HG03521 (cell line): ENCODE measurements at regions not wholly inside any gene's neighbourhood (a gene's known extent, or its start where the extent isn't known, plus 50 kb on each side); places are given as distances from the start of the nearest gene placed in this dataset.

Experiments used
- ATAC-seq: cut with Tn5 transposase; IDR thresholded peaks from one replicate; pipeline ENCODE4 v1.9.1; 2021; ENCODE audit warnings: mild to moderate bottlenecking, moderate library complexity; ENCODE audit not compliant: unreplicated experiment

DNA sequence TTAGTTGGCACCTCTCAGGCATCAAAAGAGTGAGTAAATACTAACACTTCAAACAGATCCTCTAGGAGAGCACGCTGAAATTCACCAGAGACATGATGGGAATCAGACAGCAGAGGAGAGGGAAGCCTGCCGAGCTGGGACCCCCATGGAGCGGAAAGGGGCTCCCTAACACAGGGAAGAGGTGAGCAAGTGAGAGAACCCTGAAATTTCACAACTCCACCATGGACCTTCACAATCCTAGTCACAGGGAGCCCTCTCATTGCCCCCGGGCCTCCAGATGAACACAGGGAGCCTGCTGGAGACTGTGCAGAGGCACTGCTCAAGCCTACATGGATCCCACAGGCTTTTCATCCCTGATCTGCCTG is 59.2 kb upstream of the ANTXRL start:
- no peak for ATAC-seq

DNA sequence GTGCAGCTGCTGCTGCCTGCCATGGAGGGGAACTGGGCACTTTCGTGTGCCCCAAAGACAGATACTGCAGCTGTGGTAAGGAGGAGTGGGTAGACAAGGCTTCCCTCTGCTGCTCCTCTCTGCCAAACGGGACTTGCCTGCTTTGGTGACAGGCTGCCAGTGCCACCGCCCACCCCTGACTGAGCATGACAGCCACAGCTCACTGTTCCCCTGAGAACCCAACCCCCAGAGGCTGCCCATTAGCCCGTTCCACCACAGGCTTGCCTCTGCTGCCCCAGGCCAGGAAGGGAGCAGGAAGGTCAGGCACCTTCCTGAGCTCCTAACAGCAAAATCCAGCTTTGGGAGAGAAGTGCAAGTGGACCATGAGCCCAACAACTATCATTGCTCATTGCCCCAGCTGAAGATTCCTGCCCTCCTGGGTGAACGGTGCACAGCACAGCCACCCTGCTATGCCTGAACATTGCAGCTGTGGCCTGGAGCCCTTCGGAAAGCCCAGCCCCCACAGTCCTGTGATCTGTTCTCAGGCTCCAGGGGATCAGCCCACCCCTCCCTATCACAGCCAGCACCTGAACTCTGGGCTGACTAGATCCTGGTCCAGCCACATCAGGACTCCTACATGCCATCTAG is 58.7 kb upstream of the ANTXRL start:
- ATAC-seq: no peak

DNA sequence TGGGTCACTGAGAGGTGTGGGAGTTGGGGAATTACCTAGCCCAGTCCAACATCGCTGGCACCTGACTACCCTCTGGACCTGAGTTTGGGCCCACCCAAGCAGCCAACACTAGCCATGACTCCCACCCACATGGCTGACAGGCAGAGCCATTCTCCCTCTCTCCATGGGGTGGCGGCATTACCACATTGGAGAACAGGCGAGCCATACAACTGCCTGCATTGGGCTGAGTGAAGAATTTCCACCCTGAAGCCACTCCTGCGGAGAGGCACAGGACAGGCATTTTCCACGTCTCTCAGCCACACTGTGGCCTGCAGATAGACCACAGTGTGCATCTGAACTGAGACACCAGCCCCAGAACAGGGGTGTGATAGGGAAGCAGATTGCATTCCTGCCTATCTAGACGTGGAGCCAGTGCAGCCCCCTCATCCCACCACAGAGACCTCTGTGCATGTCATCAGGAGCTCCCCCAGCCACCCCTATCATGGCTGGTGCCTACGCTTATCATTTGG is 58.2 kb upstream of the ANTXRL start:
- peak; percentile 67 for ATAC-seq

DNA sequence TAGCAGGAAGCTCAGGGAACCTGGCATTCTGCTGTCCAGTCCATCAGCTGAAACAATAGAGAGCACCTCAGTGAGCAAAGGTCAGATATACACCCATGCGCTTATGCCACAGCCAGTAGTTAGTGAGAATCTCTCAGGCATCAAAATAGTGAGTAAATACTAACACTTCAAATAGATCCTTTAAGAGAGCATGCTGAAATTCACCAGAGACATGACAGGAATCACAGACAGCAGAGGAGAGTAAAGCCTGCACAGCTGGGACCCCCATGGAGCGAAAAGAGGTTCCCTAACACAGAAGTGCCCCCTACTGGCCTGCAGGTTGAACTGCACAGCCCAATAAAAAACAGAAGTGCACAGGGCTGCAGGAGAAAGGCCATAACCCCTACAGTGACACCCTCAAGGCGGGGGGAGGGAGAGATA is 57.6 kb upstream of the ANTXRL start:
- ATAC-seq: no peak

DNA sequence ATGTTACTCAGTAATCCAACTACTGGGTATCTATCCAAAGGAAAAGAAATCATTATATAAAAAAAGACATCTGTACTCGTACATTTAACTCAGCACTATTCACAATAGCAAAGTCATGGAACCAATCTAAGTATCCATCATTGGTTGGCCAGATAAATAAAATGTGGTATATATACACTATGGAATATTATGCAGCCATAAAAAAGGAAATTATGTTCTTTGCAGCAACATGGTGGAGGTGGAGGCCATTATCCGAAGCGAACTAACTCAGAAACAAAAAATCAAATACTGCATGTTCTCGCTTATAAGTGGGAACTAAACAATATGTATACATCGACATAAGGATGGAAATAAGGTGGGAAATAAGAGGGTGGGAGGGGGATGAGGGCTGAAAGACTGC is 56.2 kb upstream of the ANTXRL start:
- ATAC-seq: no peak

DNA sequence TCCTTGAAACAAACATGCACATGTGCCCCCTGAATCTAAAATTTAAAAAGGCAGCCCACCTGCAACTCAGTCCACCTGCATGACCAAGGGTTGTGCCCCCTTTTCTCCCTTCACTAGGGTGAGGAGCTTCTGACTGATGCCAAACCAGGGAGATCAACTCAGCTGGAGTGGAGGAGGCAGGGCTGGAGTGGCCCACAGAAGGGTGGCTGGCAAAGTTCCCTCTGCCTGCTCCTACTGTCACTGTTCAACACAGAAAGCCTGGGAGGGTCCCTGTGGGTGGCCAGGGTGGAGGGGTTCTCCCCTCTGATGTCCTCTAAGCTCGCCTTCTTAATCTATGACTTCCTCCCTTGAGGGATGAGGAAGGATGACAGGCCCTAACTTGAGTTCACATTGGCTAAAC is 55.7 kb upstream of the ANTXRL start:
- no peak for ATAC-seq

DNA sequence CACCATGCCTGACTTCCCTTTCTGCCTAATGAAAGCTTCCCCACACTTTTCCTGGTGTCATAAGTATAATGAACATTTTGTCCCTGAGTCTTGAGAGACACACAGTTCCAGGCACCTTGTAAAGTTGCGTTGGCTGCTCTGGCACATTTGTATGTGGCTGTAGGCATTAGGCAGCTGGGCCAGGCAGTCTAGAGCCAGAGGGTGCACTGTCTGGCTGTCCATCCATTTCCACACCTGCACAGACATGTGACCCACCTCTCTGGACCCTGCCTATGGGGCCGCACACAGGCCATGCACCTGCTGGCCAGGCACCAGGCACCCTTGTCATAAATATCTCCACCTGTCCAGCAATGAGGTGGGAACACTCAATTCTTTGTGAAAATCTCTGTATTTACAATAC is 54.7 kb upstream of the ANTXRL start:
- no peak for ATAC-seq

DNA sequence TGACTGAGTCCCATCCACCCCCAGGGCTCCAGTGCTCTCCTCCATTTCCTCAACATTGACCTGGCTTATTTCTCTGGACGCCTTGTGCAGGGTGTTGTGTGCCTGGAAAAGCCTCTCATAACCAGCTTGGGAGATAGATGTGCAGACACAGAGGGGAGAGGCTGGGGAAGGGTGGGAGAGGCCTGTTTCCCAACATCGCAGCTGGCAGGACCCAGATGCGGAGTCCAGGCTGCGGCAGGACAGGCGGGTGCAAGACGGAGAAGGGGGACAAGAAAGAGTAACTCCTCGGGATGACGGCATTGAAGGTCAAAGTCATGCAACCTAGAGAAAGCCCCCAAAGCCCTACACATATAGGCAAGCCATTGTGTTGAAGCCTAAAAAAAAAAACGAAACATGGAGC is 54.1 kb upstream of the ANTXRL start:
- ATAC-seq: no peak

DNA sequence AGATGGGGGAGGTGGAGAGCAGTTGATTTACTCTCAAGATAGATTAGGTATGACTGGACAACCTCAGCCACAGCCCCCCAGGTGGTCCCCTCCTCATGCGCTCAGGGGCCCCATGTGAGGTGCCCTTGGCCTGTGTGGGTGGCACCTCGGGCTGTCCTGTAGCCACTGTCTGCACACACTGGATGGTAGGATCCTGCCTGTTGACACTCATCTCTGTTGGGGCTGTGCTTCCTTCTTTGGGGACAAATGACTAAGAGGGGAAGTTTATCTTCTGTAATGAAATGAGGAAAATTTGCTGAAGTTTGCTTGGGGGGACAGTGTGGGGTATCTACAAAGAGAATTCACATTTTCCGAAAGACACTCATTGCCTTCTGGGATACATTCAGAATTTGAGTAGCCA is 53.6 kb upstream of the ANTXRL start:
- no peak for ATAC-seq

DNA sequence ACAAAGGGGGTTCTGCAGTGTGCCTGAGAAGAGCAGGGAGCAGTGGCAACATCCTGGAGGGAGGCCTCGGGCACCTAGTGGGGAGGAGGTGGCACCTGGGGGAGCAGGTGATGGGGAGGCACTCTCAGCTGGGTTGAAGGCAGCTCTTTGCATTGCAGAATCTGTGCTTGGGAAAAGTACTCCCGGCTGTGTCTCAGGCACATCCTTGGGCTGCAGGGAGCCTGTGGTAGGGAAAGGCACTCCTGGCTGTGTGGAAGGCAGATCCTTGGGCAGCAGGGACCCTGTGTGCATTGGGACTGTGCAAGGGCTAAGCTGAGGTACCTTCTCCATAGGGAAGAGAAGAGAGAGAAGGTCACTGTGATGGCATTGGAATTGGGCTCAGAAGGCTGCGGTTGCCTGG is 52.8 kb upstream of the ANTXRL start:
- no peak for ATAC-seq

DNA sequence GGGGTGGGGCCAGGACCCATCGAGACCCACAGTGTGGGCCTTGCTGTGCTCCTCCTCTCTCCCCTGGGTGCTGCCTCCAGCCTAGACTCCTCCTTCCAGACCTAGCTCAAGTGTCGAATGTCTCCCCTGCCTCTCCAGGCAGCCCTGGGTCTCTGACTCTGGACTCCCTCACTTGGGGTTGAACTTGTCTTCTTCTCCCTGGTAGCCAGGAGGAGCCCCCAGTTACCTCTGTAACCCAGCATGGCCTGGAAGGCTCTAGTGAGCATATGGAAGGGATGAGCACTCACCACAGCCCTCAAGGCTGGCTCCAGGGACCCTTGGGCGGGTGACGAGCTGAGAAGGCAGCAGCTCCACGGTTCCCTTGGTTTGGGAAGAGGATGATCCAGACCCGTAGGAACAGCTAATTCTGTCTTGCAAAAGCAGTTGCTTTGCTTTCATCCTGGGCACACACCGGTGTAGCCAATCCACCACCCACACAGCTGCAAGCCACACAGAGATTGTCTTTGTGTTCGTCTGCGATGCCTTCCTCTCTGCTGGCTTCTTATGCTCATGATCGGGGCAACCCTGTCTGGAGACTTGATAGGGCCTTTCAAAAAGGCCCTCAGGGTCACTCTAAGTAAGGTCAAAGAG is 52.3 kb upstream of the ANTXRL start:
- ATAC-seq: no peak

DNA sequence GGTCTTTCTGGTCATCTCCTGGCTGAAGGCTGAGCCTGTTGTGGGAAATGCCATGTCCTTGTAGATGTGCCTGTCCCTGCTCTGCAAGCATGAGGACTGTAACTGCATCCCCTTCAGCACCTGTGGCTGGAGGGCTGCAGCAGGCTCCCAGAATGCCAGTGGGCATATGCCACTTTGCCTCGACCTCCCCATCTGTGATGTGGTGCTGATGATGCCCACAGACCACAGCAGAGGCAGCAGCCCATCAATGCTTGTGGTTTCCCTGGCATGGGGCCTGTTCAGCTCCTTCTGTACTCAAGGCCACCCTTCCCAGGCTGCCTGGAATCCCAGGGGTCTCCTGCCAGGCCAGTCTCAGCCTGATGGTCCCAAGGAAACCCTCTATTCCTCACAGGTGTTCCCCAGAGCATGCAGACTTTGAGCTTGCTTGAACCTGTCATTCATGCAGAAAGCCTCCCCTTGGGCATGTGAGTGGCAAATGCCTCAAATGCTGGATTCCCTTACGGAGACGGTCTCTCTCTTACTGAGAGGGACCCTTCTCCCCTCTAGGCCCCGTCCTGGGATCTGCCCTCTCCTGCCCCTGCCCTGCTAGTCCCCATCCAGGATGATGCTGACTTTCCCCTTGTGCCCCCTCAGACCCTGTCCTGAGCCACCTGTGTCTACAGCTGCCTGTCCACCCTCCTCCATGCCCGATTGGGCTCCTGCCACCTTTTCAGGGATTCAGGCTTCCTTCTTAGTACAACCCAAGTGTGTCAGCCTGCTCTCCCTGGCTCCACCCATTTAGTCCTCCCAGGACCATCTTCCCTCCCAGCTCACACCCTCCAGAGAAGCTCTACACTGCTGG is 50.9 kb upstream of the ANTXRL start:
- ATAC-seq: no peak

DNA sequence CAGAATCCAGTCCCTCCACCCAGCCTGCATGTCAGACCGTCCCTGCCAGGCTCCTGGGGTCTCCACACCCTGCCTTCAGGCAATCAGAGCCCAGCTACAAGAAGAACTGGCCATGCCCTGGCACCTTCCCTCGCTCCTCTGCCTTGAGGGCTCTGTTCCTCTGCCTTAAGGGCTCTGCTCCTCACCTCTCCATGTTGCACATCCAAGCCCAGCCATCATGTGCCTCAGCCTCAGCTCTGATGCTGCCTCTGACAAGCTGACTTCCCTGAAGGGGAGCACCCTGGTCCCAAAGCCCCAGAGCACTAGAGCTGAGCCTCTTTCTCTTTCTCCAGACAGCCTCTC is 50.3 kb upstream of the ANTXRL start:
- ATAC-seq: no peak

DNA sequence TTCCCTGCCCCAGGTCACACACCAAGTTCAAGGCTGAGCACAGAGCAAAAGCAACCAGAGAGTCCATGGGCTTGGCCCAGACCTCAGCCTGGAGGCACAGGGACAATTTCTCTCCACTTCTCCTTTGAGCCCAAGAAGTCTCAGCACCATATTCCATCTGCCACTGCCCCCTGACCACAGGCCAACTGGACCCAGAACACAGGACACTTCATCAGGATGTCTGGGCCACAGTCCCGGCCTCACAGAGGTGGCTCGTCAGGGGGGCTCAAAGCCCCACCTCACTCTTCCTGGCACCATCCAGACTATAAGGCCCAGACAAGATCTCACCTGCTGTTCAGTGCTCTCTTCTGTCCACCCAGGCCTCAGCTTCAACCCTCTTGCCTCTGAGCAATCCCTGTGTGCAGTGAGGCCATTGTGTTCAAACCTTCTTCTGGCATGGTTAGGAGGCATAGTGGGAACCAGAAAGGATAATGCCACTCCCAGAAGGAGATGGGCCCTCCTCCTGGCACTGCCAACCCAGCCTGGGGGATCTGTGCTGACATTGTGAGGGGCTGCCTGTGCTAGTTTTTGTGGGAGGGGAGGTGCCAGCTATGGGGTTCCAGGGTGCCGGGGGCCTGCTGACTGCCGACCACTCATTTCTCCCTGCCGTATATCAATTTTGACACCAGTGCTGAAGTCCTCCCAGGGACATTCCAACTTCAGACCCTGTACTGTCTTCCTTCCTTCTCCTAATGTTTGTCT is 49.7 kb upstream of the ANTXRL start:
- no peak for ATAC-seq
